ENCODE measurements at regions not wholly inside any gene's neighbourhood (a gene's known extent, or its start where the extent isn't known, plus 50 kb on each side); places are given as distances from the start of the nearest gene placed in this dataset.

DNA sequence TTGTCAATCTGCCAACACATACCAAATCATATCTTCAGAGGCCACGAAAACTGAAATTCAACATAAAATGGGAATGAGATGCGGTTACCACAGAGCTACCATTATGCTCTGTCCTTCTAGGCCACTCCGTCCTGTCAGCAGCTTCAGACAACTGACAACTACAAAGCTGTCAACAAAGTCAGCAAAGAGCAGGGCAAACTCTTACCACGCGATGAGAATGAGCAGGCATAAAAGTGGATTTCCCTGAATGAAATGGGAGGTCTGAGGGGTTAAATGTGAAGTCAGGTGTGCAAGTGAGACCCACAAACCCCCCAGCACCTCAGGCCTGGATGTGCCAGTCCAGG lies 130.1 kb downstream of the LNPK start:
- Histone ChIP-seq H3K9me3 (ENCODE audit: insufficient read depth in 2 of 2, low read depth in 1 of 2, low read length in 1 of 2) (no peaks in the 10 kb centered on the region), H3K14ac (ENCODE audit: insufficient read length) (no peak overlapping the region), H4K5ac (ENCODE audit: insufficient read length, low read depth, low read length) (no peak overlapping the region), H4K91ac (replicated peaks; ENCODE audit: insufficient read length, low read length) (no peak overlapping the region), H3K4me2 (ENCODE audit: insufficient read depth in 1 of 2, low read depth in 2 of 2, low read length in 2 of 2) (no peak overlapping the region), H2BK15ac (ENCODE audit: low read length) (no peak overlapping the region), H3K56ac (replicated peaks; ENCODE audit: insufficient read length, low read depth, low read length) (no peak overlapping the region), H3K79me2 (ENCODE audit: control insufficient read depth in 1 of 2, insufficient read depth in 2 of 2, low read length in 2 of 2) (no peaks in the 10 kb centered on the region), H3K9ac (replicated peaks in 1 of 4; ENCODE audit: extremely low read depth in 1 of 4, low read depth in 3 of 4, low read length in 3 of 4) (no peak overlapping the region), H2BK12ac (ENCODE audit: low read depth, low read length) (no peak overlapping the region), H3K4ac (replicated peaks; ENCODE audit: insufficient read length, low read depth, low read length) (no peak overlapping the region), H2BK120ac (replicated peaks; ENCODE audit: low read depth, low read length) (no peak overlapping the region), H4K20me1 (replicated peaks in 1 of 2; ENCODE audit: control insufficient read depth in 1 of 2, insufficient read depth in 2 of 2, low read length in 2 of 2) (no peaks in the 10 kb centered on the region), H3K36me3 (ENCODE audit: control insufficient read depth in 2 of 4, insufficient read depth in 4 of 4, low read length in 3 of 4) (no peaks in the 10 kb centered on the region), H2BK20ac (ENCODE audit: low read length) (no peak overlapping the region), H2AK5ac (ENCODE audit: low read depth, low read length) (no peak overlapping the region), H3K27ac (ENCODE audit: low read depth, low read length) (no peak overlapping the region), H3K23ac (ENCODE audit: insufficient read length) (no peak overlapping the region), H2BK5ac (ENCODE audit: low read depth, low read length) (no peak overlapping the region), H3K79me1 (ENCODE audit: low read depth, low read length) (no peaks in the 10 kb centered on the region), H3K18ac (ENCODE audit: extremely low read depth, low read length) (no peak overlapping the region), H2AFZ (ENCODE audit: low read length) (no peak overlapping the region), H3K27me3 (replicated peaks in 1 of 4; ENCODE audit: control insufficient read depth in 3 of 4, extremely low read depth in 1 of 4, insufficient read depth in 3 of 4, low read length in 3 of 4) (no peaks in the 10 kb centered on the region), H3K4me3 (ENCODE audit: extremely low read depth in 1 of 4, insufficient read depth in 2 of 4, low read depth in 3 of 4, low read length in 4 of 4) (no peak overlapping the region), H3K4me1 (replicated peaks in 1 of 4; ENCODE audit: control insufficient read depth in 3 of 4, insufficient read depth in 4 of 4, low read length in 3 of 4) (no peaks in the 10 kb centered on the region), H3K23me2 (ENCODE audit: low read depth, low read length) (no peaks in the 10 kb centered on the region), H4K8ac (ENCODE audit: extremely low read depth, insufficient read depth, low read length) (no peak overlapping the region)
- FAIRE-seq (no peak), DNase-seq (ENCODE audit: low read depth in 1 of 2, low spot score in 2 of 2) (no peak)
- 93% methylated on average over 5 of the region's 5 CpGs; no CpG with 5 or more reads in 1 of the 2 experiments for WGBS, 2 experiments (ENCODE audit: extremely low coverage in 1 of 2, insufficient coverage in 1 of 2, insufficient read length in 1 of 2, insufficient replicate concordance in 2 of 2, low coverage in 1 of 2, low lambda C conversion rate in 2 of 2, missing lambda C conversion rate in 1 of 2)
- TF ChIP-seq, protein P1, sequence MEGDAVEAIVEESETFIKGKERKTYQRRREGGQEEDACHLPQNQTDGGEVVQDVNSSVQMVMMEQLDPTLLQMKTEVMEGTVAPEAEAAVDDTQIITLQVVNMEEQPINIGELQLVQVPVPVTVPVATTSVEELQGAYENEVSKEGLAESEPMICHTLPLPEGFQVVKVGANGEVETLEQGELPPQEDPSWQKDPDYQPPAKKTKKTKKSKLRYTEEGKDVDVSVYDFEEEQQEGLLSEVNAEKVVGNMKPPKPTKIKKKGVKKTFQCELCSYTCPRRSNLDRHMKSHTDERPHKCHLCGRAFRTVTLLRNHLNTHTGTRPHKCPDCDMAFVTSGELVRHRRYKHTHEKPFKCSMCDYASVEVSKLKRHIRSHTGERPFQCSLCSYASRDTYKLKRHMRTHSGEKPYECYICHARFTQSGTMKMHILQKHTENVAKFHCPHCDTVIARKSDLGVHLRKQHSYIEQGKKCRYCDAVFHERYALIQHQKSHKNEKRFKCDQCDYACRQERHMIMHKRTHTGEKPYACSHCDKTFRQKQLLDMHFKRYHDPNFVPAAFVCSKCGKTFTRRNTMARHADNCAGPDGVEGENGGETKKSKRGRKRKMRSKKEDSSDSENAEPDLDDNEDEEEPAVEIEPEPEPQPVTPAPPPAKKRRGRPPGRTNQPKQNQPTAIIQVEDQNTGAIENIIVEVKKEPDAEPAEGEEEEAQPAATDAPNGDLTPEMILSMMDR (IDR thresholded peaks at IDR 0.05; ENCODE audit: control extremely low read depth in 1 of 3, insufficient read depth in 1 of 3, low read depth in 1 of 3, low read length in 3 of 3) = no peak
- CTCF ChIA-PET (ENCODE audit: partially characterized antibody) = interaction anchor here (1.9 kb wide), 1 partner anchor 12 kb away, joined by 5 read pairs; no protein-coding TSS in a partner anchor
- POLR2A ChIA-PET (ENCODE audit: partially characterized antibody) = no interaction called here

Measured in H1 (cell line).